ENCODE measurements at regions not wholly inside any gene's neighbourhood (a gene's known extent, or its start where the extent isn't known, plus 50 kb on each side); places are given as distances from the start of the nearest gene placed in this dataset.

- Histone ChIP-seq H3K27me3 (ENCODE audit: control insufficient read depth, insufficient read depth, low read length) (no peaks in the 10 kb centered on the region), H3K9ac (no peak overlapping the region), H3K36me3 (ENCODE audit: control insufficient read depth, insufficient read depth, low read length) (no peaks in the 10 kb centered on the region), H3K4me1 (no peaks in the 10 kb centered on the region), H2AFZ (no peak overlapping the region), H3K27ac (no peak overlapping the region), H3K79me2 (no peaks in the 10 kb centered on the region), H3K4me3 (ENCODE audit: low read depth, low read length) (no peak overlapping the region), H3K9me3 (ENCODE audit: control insufficient read depth, low read length) (no peaks in the 10 kb centered on the region), H3K4me2 (ENCODE audit: low read length) (no peak overlapping the region)
- no peak for TF ChIP-seq CTCF (IDR thresholded peaks at IDR 0.05)
Observed at GRCh38 chr2:207313947-207314346, 148.2 kb upstream of the KLF7 start.

DNA sequence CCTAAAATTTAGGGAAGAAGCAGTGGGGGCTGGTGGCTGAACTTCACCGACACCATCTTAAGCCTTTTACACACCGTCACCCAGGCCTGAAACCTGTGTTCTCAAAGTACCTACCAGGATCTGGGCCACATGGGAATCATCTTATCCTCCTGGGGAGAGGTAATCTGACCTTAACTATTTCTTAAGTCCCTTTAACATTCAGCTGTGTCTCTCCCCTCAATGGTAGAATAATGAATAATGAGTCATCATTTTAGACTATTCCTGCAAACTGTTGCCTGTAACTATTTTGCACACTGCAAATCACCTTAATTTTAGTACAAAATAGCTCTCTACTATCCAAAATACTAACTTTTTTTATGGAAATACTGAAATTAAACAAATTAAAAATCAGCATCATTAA, 149.4 kb upstream of the KLF7 start:
- H3K27me3 ChIP-seq (ENCODE audit: control insufficient read depth, insufficient read depth, low read length), result no peaks in the 10 kb centered on the region
- H3K9me3 ChIP-seq (ENCODE audit: control insufficient read depth, low read length), result no peaks in the 10 kb centered on the region

GRCh38 chr2:207316484-207316883, 150.7 kb upstream of the KLF7 start:
- Histone ChIP-seq H3K36me3 (ENCODE audit: control insufficient read depth, insufficient read depth, low read length) (no peaks in the 10 kb centered on the region), H3K4me3 (ENCODE audit: low read depth, low read length) (no peak overlapping the region), H2AFZ (no peak overlapping the region), H3K4me2 (ENCODE audit: low read length) (no peak overlapping the region), H3K79me2 (no peaks in the 10 kb centered on the region), H3K27ac (no peak overlapping the region), H3K27me3 (ENCODE audit: control insufficient read depth, insufficient read depth, low read length) (no peaks in the 10 kb centered on the region), H3K4me1 (no peaks in the 10 kb centered on the region), H3K9ac (no peak overlapping the region), H3K9me3 (ENCODE audit: control insufficient read depth, low read length) (no peaks in the 10 kb centered on the region)
- no peak for TF ChIP-seq CTCF (IDR thresholded peaks at IDR 0.05)

More for the DNA sequence above, 149.4 kb upstream of the KLF7 start:
- Histone ChIP-seq H3K9ac (no peak overlapping the region), H3K79me2 (no peaks in the 10 kb centered on the region), H3K4me1 (no peaks in the 10 kb centered on the region), H3K27ac (no peak overlapping the region), H2AFZ (no peak overlapping the region), H3K4me3 (ENCODE audit: low read depth, low read length) (no peak overlapping the region), H3K4me2 (ENCODE audit: low read length) (no peak overlapping the region), H3K36me3 (ENCODE audit: control insufficient read depth, insufficient read depth, low read length) (no peaks in the 10 kb centered on the region)
- no peak for TF ChIP-seq CTCF (IDR thresholded peaks at IDR 0.05)

DNA sequence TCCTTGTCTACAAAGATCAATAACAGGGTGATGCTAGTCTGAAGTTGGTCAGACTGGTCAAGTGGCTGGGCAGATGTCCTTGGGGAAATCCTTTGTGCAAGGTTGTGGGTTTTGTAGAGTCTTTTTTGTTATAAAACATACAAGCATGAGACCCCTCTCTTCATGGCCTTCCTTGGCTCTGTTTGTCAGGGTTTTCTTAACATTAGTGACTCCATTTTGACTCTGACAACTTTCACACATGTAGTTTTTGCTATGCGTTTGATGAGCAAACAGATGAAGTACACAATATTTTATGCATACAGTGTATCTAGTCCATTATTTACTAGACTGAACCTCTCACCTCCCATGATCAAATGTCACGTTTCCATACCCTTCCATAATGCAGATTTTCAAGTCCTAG, 151.2 kb upstream of the KLF7 start:
- no peak for TF ChIP-seq CTCF (IDR thresholded peaks at IDR 0.05)
- H3K9me3 ChIP-seq (ENCODE audit: control insufficient read depth, low read length), result no peaks in the 10 kb centered on the region

GRCh38 chr2:207317378-207317984, 151.7 kb upstream of the KLF7 start:
- Histone ChIP-seq H3K27me3 (ENCODE audit: control insufficient read depth, insufficient read depth, low read length) (no peaks in the 10 kb centered on the region), H3K9me3 (ENCODE audit: control insufficient read depth, low read length) (no peaks in the 10 kb centered on the region), H3K4me1 (no peaks in the 10 kb centered on the region), H3K27ac (no peak overlapping the region), H2AFZ (no peak overlapping the region), H3K36me3 (ENCODE audit: control insufficient read depth, insufficient read depth, low read length) (no peaks in the 10 kb centered on the region), H3K4me2 (ENCODE audit: low read length) (no peak overlapping the region), H3K9ac (no peak overlapping the region), H3K79me2 (no peaks in the 10 kb centered on the region), H3K4me3 (ENCODE audit: low read depth, low read length) (no peak overlapping the region)
- no peak for TF ChIP-seq CTCF (IDR thresholded peaks at IDR 0.05)

More for the DNA sequence above, 151.2 kb upstream of the KLF7 start:
- Histone ChIP-seq H3K4me3 (ENCODE audit: low read depth, low read length) (no peak overlapping the region), H3K36me3 (ENCODE audit: control insufficient read depth, insufficient read depth, low read length) (no peaks in the 10 kb centered on the region), H3K9ac (no peak overlapping the region), H2AFZ (no peak overlapping the region), H3K27ac (no peak overlapping the region), H3K4me2 (ENCODE audit: low read length) (no peak overlapping the region), H3K27me3 (ENCODE audit: control insufficient read depth, insufficient read depth, low read length) (no peaks in the 10 kb centered on the region), H3K4me1 (no peaks in the 10 kb centered on the region), H3K79me2 (no peaks in the 10 kb centered on the region)

Data from parathyroid adenoma (tissue), 2 donors.